HG03280 (cell line): ENCODE measurements at regions not wholly inside any gene's neighbourhood (a gene's known extent, or its start where the extent isn't known, plus 50 kb on each side); places are given as distances from the start of the nearest gene placed in this dataset.

Source experiments
- ATAC-seq: cut with Tn5 transposase; IDR thresholded peaks from one replicate; pipeline ENCODE4 v1.9.1; 2021; ENCODE audit warnings: mild to moderate bottlenecking, moderate library complexity; ENCODE audit not compliant: unreplicated experiment

- no peak for ATAC-seq
Measured at GRCh38 chrX:46447384-46447783, 97.8 kb downstream of the ZNF674 start.

- ATAC-seq: peak; percentile 92
Measured at GRCh38 chrX:46446727-46447378, 98.4 kb downstream of the ZNF674 start.

DNA sequence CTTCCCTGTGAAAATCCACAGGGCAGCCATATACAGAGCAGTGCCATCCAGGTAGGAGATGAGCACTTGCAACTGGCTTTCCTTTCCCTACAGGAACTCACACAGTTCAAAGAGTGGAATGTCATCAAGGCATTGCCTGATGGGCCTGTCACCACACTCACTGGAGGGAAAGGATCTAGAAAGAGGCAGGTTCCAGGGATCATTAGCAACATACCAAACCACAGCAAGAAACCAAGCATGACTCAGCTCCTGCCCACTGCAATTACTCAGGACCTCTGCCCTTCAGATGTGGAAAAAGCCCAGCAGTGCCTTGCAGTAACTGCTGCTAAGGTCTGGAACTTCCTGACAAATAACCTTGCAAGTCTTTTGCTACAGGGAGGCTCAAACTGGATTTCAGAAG lies 101.2 kb downstream of the ZNF674 start:
- ATAC-seq: no peak

- ATAC-seq: no peak
Measured at GRCh38 chrX:46436744-46437143, 108.5 kb downstream of the ZNF674 start.

DNA sequence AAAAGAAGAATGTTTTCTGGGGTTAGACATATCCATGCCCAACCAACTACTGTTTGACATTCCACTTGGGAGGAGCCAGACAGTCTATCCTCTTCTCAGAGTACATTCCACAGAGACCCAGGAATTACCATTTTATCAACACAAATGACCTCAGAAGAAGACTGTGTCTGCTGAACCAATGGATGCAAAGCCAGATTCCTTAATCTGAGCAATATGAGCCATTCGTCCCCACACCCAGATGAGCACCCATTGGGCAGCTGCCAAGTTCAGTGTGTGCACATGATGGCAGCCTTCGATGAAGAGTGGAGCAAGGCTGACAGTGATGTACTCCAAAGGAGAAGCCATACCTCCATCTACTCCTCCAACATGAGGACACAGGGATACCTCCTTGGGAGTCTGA lies 111.3 kb downstream of the ZNF674 start:
- ATAC-seq: no peak

GRCh38 chrX:46408553-46409407 lies 136.4 kb downstream of the ZNF674 start:
- no peak for ATAC-seq

GRCh38 chrX:46407753-46408130 lies 137.5 kb downstream of the ZNF674 start:
- ATAC-seq: no peak

- no peak for ATAC-seq
Measured at GRCh38 chrX:46407036-46407752, 138.0 kb downstream of the ZNF674 start.

DNA sequence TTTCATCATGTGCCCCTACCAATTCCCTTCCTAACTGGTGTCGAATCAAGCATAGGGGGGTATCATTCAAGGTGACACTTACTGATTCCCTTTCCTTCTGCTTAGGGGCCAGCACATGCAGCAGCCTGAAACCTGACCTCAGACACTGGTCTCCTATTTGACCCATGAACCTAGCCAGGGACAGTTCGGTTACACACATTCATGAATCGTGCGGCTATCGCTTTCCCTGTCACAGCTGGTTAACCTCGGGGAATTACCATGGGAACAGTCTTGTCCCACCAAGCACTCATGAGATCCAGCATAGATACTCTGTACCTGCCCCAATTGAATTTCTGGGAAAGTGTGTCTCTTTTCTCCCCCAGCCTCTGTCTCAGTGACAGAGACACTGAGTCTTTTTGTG lies 140.4 kb downstream of the ZNF674 start:
- ATAC-seq: no peak

DNA sequence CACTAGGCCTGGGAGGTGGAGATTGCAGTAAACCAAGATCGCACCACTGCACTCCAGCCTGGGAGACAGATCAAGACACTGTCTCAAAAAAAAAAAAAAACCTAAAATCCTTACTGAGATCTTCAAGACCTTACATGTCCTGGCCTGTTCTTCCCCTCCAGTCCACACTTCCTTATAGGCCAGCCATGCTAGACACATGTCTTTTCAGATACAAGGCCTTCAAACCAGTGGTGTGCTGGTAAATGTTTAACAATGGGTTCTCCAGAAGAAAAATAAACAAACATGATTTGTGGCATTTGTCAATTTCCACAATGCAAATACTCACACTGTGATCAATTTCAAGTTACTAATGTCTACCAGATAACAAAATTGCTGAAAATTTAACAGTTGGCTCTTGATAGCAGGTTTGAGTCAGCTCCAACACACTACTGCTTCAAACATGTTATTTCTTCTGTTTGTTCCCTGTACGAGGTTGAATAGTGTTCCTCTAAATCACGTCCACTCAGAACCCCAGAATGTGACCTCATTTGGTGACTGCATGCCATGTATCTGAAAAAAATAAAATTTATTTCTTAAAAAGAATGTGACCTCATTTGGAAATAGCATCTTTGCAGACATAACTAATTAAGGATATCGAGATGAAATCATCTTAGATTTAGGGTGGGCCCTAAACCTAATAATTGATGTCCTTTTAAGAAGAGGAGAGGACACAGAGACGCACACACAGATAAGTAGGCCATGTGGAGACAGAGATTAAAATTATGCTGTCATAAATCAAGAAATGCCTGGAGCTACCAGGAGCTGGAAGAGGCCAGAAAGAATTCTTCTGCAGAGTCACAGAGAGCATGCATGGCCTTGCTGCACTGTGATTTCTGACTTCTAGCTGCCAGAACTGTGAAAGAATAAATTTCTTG lies 144.4 kb downstream of the ZNF674 start:
- ATAC-seq: no peak

- ATAC-seq: no peak
Measured at GRCh38 chrX:46398874-46399273, 146.3 kb downstream of the ZNF674 start.

GRCh38 chrX:46398126-46398525 lies 147.1 kb downstream of the ZNF674 start:
- no peak for ATAC-seq

DNA sequence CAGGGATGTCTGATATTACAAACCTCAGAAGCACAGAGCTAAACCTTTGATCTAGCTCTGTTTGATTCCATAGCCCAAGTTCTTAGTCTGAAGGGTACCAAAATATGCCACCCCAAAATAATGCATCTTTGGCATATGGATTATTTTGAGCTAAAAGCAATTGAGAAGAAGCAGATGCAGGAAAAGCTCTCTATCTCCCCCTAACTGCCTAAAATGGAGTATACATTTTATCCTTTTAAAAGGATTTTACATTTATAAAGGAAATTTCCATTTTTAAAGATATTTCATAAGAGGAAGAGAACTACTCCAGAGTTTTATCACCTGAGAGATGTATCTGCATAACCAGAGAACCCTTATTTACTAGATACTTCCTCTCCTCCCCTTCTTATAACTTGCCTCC lies 158.7 kb downstream of the ZNF674 start:
- ATAC-seq: no peak

DNA sequence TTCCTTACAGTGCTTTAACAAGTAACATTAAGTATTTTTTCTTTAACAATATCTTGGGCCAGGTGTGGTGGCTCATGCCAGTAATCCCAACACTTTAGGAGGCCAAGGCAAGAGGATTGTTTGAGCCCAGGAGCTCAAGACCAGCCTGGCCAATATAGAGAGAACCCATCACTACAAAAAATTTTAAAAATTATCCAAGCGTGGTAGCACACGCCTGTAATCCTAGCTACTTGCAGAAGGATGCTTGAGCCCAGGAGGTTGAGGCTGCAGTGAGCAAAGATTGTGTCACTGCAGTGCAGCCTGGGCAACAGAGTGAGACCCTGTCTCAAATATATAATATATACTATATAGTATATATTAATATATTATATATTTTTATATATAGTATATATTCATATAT lies 162.2 kb downstream of the ZNF674 start:
- no peak for ATAC-seq

DNA sequence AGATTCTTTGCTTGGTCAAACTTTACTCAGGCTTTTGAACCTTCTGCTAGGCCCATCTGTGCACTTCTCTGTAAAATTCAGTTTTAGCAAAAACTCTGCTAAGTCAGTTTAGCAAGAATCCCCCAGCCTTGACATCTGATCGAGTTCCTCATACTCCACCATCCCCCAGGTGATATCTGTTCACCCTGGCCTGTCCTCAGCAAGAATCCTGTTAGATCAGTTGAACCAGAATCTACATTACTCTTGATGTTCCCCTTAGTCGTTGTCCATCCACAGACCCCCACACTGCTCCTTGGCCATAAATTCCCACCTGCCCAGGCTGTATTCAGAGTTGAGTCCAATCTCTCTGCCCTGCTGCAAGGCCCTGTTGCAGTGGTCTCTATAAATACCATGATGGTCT lies 162.6 kb downstream of the ZNF674 start:
- ATAC-seq: no peak

GRCh38 chrX:46381630-46382029 lies 163.6 kb downstream of the ZNF674 start:
- no peak for ATAC-seq

- no peak for ATAC-seq
Measured at GRCh38 chrX:46380148-46380752, 165.0 kb downstream of the ZNF674 start.

- ATAC-seq: no peak
Measured at GRCh38 chrX:46376246-46376885, 168.9 kb downstream of the ZNF674 start.

DNA sequence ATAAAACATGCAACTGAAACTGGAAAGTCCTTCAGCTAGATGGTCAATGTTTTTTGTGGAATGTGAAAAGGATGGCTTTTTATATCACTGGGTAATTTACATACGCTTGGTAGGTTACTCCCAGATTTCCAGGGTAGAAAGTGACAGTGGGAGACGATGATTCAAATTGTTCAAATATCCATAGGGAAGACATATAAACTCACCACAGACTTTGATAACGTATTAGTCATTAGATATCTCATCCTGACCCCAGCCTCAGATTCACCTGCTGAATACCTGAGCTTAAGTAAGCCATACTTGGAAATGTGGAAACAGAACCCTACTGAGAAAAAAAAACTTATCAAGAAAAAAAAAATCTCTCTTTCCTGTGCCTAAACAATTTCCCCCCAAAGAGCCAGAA lies 169.4 kb downstream of the ZNF674 start:
- no peak for ATAC-seq

DNA sequence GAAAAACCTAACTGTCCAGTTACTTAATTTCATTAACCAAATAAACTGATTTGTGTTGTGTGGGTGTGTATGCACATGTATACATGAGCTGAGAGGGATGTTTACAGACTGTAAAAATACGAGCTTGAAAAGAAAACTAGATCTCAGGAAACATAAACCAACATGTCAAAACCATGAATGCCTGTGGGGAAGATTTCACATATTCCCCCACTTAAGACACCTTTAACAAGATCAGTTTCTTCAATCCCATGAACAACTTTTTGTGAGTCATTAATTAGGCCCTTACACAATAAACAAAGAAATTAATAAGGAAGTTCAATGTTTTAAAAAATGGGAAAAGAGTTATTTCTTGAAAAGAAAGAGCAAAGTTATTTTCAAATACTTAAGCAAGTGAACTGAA lies 170.8 kb downstream of the ZNF674 start:
- ATAC-seq: no peak
